ENCODE measurements at regions not wholly inside any gene's neighbourhood (a gene's known extent, or its start where the extent isn't known, plus 50 kb on each side); places are given as distances from the start of the nearest gene placed in this dataset.

- Mint-ChIP-seq H3K4me3 (no peak overlapping the region), H3K27ac (ENCODE audit: unreplicated experiment) (no peak overlapping the region), H3K4me1 (no peaks in the 10 kb centered on the region), H3K27me3 (ENCODE audit: low read depth) (no peaks in the 10 kb centered on the region), H3K36me3 (ENCODE audit: low read depth) (peaks cover 6% of the 10 kb centered on the region), H3K9me3 (peaks cover 16% of the 10 kb centered on the region)
- no peak for TF ChIP-seq CTCF (conservative IDR thresholded peaks at IDR 0.05)
- no peak for DNase-seq (ENCODE audit: low read depth, low spot score)
Observed at GRCh38 chr4:177131736-177132135, 177.9 kb upstream of the NEIL3 start.

GRCh38 chr4:177147668-177148067 lies 162.0 kb upstream of the NEIL3 start:
- H3K27ac Mint-ChIP-seq (ENCODE audit: unreplicated experiment), result no peak overlapping the region
- no peak for DNase-seq (ENCODE audit: low read depth, low spot score)
- no peaks in the 10 kb centered on the region for H3K36me3 Mint-ChIP-seq (ENCODE audit: low read depth)
- H3K4me3 Mint-ChIP-seq, result no peak overlapping the region
- no peaks in the 10 kb centered on the region for H3K27me3 Mint-ChIP-seq (ENCODE audit: low read depth)
- no peak for TF ChIP-seq CTCF (conservative IDR thresholded peaks at IDR 0.05)
- no peaks in the 10 kb centered on the region for H3K4me1 Mint-ChIP-seq
- H3K9me3 Mint-ChIP-seq, result peaks cover 4% of the 10 kb centered on the region

- no peak overlapping the region for H3K27ac Mint-ChIP-seq (ENCODE audit: unreplicated experiment)
- peaks cover 9% of the 10 kb centered on the region for H3K9me3 Mint-ChIP-seq
- H3K4me1 Mint-ChIP-seq, result no peaks in the 10 kb centered on the region
- no peak overlapping the region for H3K4me3 Mint-ChIP-seq
- H3K27me3 Mint-ChIP-seq (ENCODE audit: low read depth), result no peaks in the 10 kb centered on the region
- TF ChIP-seq CTCF (conservative IDR thresholded peaks at IDR 0.05), result no peak
- no peaks in the 10 kb centered on the region for H3K36me3 Mint-ChIP-seq (ENCODE audit: low read depth)
- DNase-seq (ENCODE audit: low read depth, low spot score), result no peak
Observed at GRCh38 chr4:177155454-177155853, 154.2 kb upstream of the NEIL3 start.

- Mint-ChIP-seq H3K27ac (ENCODE audit: unreplicated experiment) (no peak overlapping the region), H3K9me3 (peaks cover 7% of the 10 kb centered on the region), H3K27me3 (ENCODE audit: low read depth) (no peaks in the 10 kb centered on the region), H3K36me3 (ENCODE audit: low read depth) (no peaks in the 10 kb centered on the region), H3K4me1 (no peaks in the 10 kb centered on the region), H3K4me3 (no peak overlapping the region)
- TF ChIP-seq CTCF (conservative IDR thresholded peaks at IDR 0.05), result no peak
- no peak for DNase-seq (ENCODE audit: low read depth, low spot score)
Observed at GRCh38 chr4:177159600-177159999, 150.1 kb upstream of the NEIL3 start.

- Mint-ChIP-seq H3K4me3 (no peak overlapping the region), H3K36me3 (ENCODE audit: low read depth) (no peaks in the 10 kb centered on the region), H3K4me1 (no peaks in the 10 kb centered on the region), H3K9me3 (peaks cover 7% of the 10 kb centered on the region), H3K27ac (ENCODE audit: unreplicated experiment) (no peak overlapping the region), H3K27me3 (ENCODE audit: low read depth) (no peaks in the 10 kb centered on the region)
- no peak for DNase-seq (ENCODE audit: low read depth, low spot score)
- TF ChIP-seq CTCF (conservative IDR thresholded peaks at IDR 0.05), result no peak
Observed at GRCh38 chr4:177161781-177162180, 147.9 kb upstream of the NEIL3 start.

GRCh38 chr4:177163532-177163931 lies 146.1 kb upstream of the NEIL3 start:
- no peaks in the 10 kb centered on the region for H3K36me3 Mint-ChIP-seq (ENCODE audit: low read depth)
- no peaks in the 10 kb centered on the region for H3K27me3 Mint-ChIP-seq (ENCODE audit: low read depth)
- peaks cover 3% of the 10 kb centered on the region for H3K9me3 Mint-ChIP-seq
- no peak for DNase-seq (ENCODE audit: low read depth, low spot score)
- H3K27ac Mint-ChIP-seq (ENCODE audit: unreplicated experiment), result no peak overlapping the region
- H3K4me3 Mint-ChIP-seq, result no peak overlapping the region
- TF ChIP-seq CTCF (conservative IDR thresholded peaks at IDR 0.05), result no peak
- no peaks in the 10 kb centered on the region for H3K4me1 Mint-ChIP-seq
